SU-DHL-6 (cell line): ENCODE measurements at regions not wholly inside any gene's neighbourhood (a gene's known extent, or its start where the extent isn't known, plus 50 kb on each side); places are given as distances from the start of the nearest gene placed in this dataset.

ENCODE experiments used
- H2AFZ ChIP-seq: fragments of 200-600 bp; sonication (generic); 2 replicates; pipeline ENCODE4 v1.6.1; 2014; ENCODE audit warnings: low read depth, mild to moderate bottlenecking, moderate library complexity, mixed read lengths, antibody characterized with exemption, low read length; ENCODE audit not compliant: severe bottlenecking
- H3F3A ChIP-seq: fragments of 200-600 bp; shearing (Covaris generic); 2 replicates; pipeline ENCODE4 v1.6.0; 2016; ENCODE audit warnings: antibody characterized with exemption, mild to moderate bottlenecking; ENCODE audit not compliant: insufficient read depth
- H3K27ac ChIP-seq: fragments of 200-600 bp; sonication (generic); 2 replicates; pipeline ENCODE4 v1.5.1; 2016; ENCODE audit warnings: low read depth, mild to moderate bottlenecking, low read length, moderate library complexity, mixed read lengths
- H3K27me3 ChIP-seq: fragments of 200-600 bp; sonication (generic), shearing (Covaris generic); 2 replicates; pipeline ENCODE4 v1.6.0; 2014; ENCODE audit warnings: mild to moderate bottlenecking, low read length
- H3K36me3 ChIP-seq: fragments of 200-600 bp; sonication (generic); 2 replicates; pipeline ENCODE4 v1.6.1; 2014; ENCODE audit warnings: mild to moderate bottlenecking, low read length, mixed read lengths
- H3K4me2 ChIP-seq: fragments of 300-600, 200-600 bp; shearing (Covaris generic), sonication (generic); 2 replicates; pipeline ENCODE4 v1.6.0; 2014; ENCODE audit warnings: low read length, low read depth, mild to moderate bottlenecking; ENCODE audit not compliant: poor library complexity, severe bottlenecking
- H3K4me3 ChIP-seq: fragments of 200-600 bp; sonication (generic); 2 replicates; pipeline ENCODE4 v1.5.1; 2014; ENCODE audit warnings: antibody characterized with exemption, low read length, mild to moderate bottlenecking, mixed read lengths; ENCODE audit not compliant: insufficient read depth, poor library complexity, severe bottlenecking
- H3K79me2 ChIP-seq: fragments of 200-600 bp; sonication (generic); 2 replicates; pipeline ENCODE4 v1.6.1; 2014; ENCODE audit warnings: mild to moderate bottlenecking, low read length, moderate library complexity; ENCODE audit not compliant: insufficient read depth
- H3K9ac ChIP-seq: fragments of 200-600 bp; sonication (generic); 2 replicates; pipeline ENCODE4 v1.7.0; 2014; ENCODE audit warnings: mild to moderate bottlenecking, low read length
- H3K9me2 ChIP-seq: fragments of 200-600 bp; sonication (generic); replicated peaks from 2 replicates; pipeline ENCODE4 v1.6.1; 2014; ENCODE audit warnings: low read length; ENCODE audit not compliant: insufficient read depth
- H3K9me3 ChIP-seq: fragments of 200-600 bp; sonication (generic); 2 replicates; pipeline ENCODE4 v1.6.1; 2014; ENCODE audit warnings: low read length, mixed read lengths; ENCODE audit not compliant: insufficient read depth
- H4K20me1 ChIP-seq: fragments of 200-600 bp; sonication (generic); 2 replicates; pipeline ENCODE4 v1.6.1; 2014; ENCODE audit warnings: low read depth, mild to moderate bottlenecking, antibody characterized with exemption, low read length, moderate library complexity, mixed read lengths
- CTCF ChIP-seq: fragments of 200-600 bp; sonication (generic); IDR thresholded peaks from one replicate; pipeline ENCODE4 v1.5.1; 2017; ENCODE audit warnings: antibody characterized with exemption, mild to moderate bottlenecking, low read length, moderate library complexity; ENCODE audit not compliant: insufficient read depth, poor library complexity, severe bottlenecking
- EZH2phosphoT487 ChIP-seq: fragments of 200-600 bp; sonication (generic), shearing (Covaris generic); conservative IDR thresholded peaks from 2 replicates; pipeline ENCODE4 v1.6.1; 2018; ENCODE audit warnings: mild to moderate bottlenecking, antibody characterized with exemption, low read length, moderate library complexity, mixed read lengths

GRCh38 chr9:105091004-105091640, 153.3 kb upstream of the SLC44A1 start:
- no peak overlapping the region for H3K4me2 ChIP-seq
- no peaks in the 10 kb centered on the region for H3K79me2 ChIP-seq
- no peaks in the 10 kb centered on the region for H3K9me3 ChIP-seq
- no peak overlapping the region for H3K9ac ChIP-seq
- H3K4me3 ChIP-seq = no peak overlapping the region
- no peak overlapping the region for H2AFZ ChIP-seq
- no peaks in the 10 kb centered on the region for H4K20me1 ChIP-seq
- no peaks in the 10 kb centered on the region for H3K36me3 ChIP-seq
- no peaks in the 10 kb centered on the region for H3K9me2 ChIP-seq
- no peaks in the 10 kb centered on the region for H3K27me3 ChIP-seq
- TF ChIP-seq CTCF (no peak), EZH2phosphoT487 (no peak)
- H3K27ac ChIP-seq = no peak overlapping the region
- H3F3A ChIP-seq = no peaks in the 10 kb centered on the region

DNA sequence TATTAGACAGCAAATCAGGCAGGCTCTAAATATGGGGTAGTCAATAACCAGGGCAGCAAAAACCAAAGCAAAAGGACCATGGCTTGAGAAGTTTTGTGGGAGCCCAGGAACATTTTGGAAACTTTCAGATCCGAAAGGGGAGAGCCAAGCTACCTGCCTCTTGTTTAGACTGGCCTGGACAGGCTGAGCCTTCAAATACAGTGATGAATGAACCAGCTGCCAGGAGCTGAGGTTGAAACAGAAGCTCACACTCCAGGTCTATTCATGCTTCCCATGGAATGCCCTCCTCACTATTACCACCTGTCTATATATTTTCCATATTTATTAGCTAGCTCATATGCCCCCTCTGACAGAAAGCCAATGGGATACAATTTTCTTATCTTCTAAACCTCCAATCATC, 150.8 kb upstream of the SLC44A1 start:
- Histone ChIP-seq H3K79me2 (no peaks in the 10 kb centered on the region), H3K4me2 (no peak overlapping the region), H3K27me3 (no peaks in the 10 kb centered on the region), H2AFZ (no peak overlapping the region), H3K27ac (no peak overlapping the region), H4K20me1 (no peaks in the 10 kb centered on the region), H3F3A (no peaks in the 10 kb centered on the region), H3K9me3 (no peaks in the 10 kb centered on the region), H3K9ac (no peak overlapping the region), H3K9me2 (no peaks in the 10 kb centered on the region), H3K36me3 (no peaks in the 10 kb centered on the region), H3K4me3 (no peak overlapping the region)
- TF ChIP-seq CTCF = no peak
- TF ChIP-seq EZH2phosphoT487 = no peak

DNA sequence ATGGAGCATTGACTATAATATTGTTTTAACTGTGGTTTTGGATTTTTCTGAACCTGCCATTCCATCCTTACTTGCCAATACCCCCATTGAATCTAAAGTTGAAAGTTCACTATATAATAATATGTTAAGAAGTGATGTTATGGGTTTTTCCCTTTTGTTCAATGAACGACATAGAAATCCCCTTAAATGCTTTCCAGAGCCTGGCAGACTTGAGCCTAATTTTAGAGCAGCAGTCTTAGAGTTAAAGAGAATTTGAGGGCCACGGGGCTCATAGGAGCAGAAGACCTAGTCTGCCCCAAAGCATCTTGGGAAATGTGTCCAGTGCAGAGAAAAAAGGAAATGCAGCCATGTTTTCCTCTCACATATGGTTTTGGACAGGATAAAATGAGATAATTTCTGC, 146.1 kb upstream of the SLC44A1 start:
- Histone ChIP-seq H3K27me3 (no peaks in the 10 kb centered on the region), H3K9ac (no peak overlapping the region), H4K20me1 (no peaks in the 10 kb centered on the region), H3K9me3 (no peaks in the 10 kb centered on the region), H3K36me3 (no peaks in the 10 kb centered on the region), H3F3A (no peaks in the 10 kb centered on the region), H3K4me3 (no peak overlapping the region), H3K79me2 (no peaks in the 10 kb centered on the region), H2AFZ (no peak overlapping the region), H3K9me2 (no peaks in the 10 kb centered on the region), H3K4me2 (no peak overlapping the region), H3K27ac (no peak overlapping the region)
- TF ChIP-seq CTCF (no peak), EZH2phosphoT487 (no peak)
